H9 (cell line): ENCODE measurements at regions not wholly inside any gene's neighbourhood (a gene's known extent, or its start where the extent isn't known, plus 50 kb on each side); places are given as distances from the start of the nearest gene placed in this dataset.

Experiments
- DNase-seq: peaks from one replicate; pipeline ENCODE4 v3.0.0-alpha.2; 2017
- H2AFZ ChIP-seq: one replicate; pipeline ENCODE4 v1.6.1; 2013; ENCODE audit warnings: mild to moderate bottlenecking, low read length, control low read depth, moderate library complexity
- H2AK5ac ChIP-seq: 2 replicates; pipeline ENCODE4 v1.6.1; 2013; ENCODE audit warnings: low read length, control low read depth, mixed read lengths; ENCODE audit not compliant: insufficient read length
- H2BK120ac ChIP-seq: one replicate; pipeline ENCODE4 v1.6.1; 2013; ENCODE audit warnings: low read depth, mild to moderate bottlenecking, low read length, control low read depth, inconsistent platforms; ENCODE audit not compliant: poor library complexity, severe bottlenecking
- H2BK12ac ChIP-seq: 2 replicates; pipeline ENCODE4 v1.6.1; 2013; ENCODE audit warnings: low read length, control low read depth, mixed read lengths, low read depth; ENCODE audit not compliant: insufficient read length
- H2BK15ac ChIP-seq: 2 replicates; pipeline ENCODE4 v1.6.1; 2013; ENCODE audit warnings: low read depth, low read length, control low read depth
- H2BK20ac ChIP-seq: one replicate; pipeline ENCODE4 v1.6.1; 2013; ENCODE audit warnings: low read depth, mild to moderate bottlenecking, low read length, control low read depth, inconsistent platforms; ENCODE audit not compliant: poor library complexity, severe bottlenecking
- H2BK5ac ChIP-seq: 2 replicates; pipeline ENCODE4 v1.6.1; 2013; ENCODE audit warnings: low read length, control low read depth, mixed read lengths; ENCODE audit not compliant: insufficient read length
- H3K14ac ChIP-seq: 2 replicates; pipeline ENCODE4 v1.6.1; 2013; ENCODE audit warnings: low read length, control low read depth; ENCODE audit not compliant: insufficient read depth
- H3K18ac ChIP-seq: 2 replicates; pipeline ENCODE4 v1.6.1; 2013; ENCODE audit warnings: low read depth, mild to moderate bottlenecking, mixed read lengths, low read length, control low read depth; ENCODE audit not compliant: insufficient read length
- H3K23ac ChIP-seq: 2 replicates; pipeline ENCODE4 v1.6.1; 2013; ENCODE audit warnings: low read length, control low read depth, mixed read lengths, low read depth; ENCODE audit not compliant: insufficient read length
- H3K23me2 ChIP-seq: 2 replicates; pipeline ENCODE4 v1.6.1; 2013; ENCODE audit warnings: low read depth, mild to moderate bottlenecking, mixed read lengths, low read length, control low read depth; ENCODE audit not compliant: insufficient read length, poor library complexity, severe bottlenecking
- H3K27ac ChIP-seq: 2 replicates; pipeline ENCODE4 v1.5.1; 2013; ENCODE audit warnings: low read length, control low read depth, mixed read lengths, low read depth; ENCODE audit not compliant: insufficient read length
- H3K27me3 ChIP-seq: 2 replicates; pipeline ENCODE4 v1.6.1; 2013; ENCODE audit warnings: low read length, control low read depth, inconsistent platforms; ENCODE audit not compliant: insufficient read depth
- H3K4ac ChIP-seq: 2 replicates; pipeline ENCODE4 v1.6.1; 2013; ENCODE audit warnings: low read depth, mild to moderate bottlenecking, control low read depth, inconsistent platforms, low read length, moderate library complexity
- H3K4me1 ChIP-seq: 2 replicates; pipeline ENCODE4 v1.6.1; 2013; ENCODE audit warnings: low read length, control low read depth, inconsistent platforms; ENCODE audit not compliant: insufficient read depth
- H3K4me2 ChIP-seq: 2 replicates; pipeline ENCODE4 v1.6.1; 2013; ENCODE audit warnings: low read length, control low read depth, mixed read lengths; ENCODE audit not compliant: insufficient read length, insufficient read depth
- H3K56ac ChIP-seq: 2 replicates; pipeline ENCODE4 v1.6.1; 2013; ENCODE audit warnings: low read depth, mild to moderate bottlenecking, mixed read lengths, low read length, control low read depth; ENCODE audit not compliant: insufficient read length
- H3K79me1 ChIP-seq: 2 replicates; pipeline ENCODE4 v1.6.1; 2013; ENCODE audit warnings: low read depth, mild to moderate bottlenecking, moderate library complexity, low read length, control low read depth, inconsistent platforms; ENCODE audit not compliant: insufficient read depth, poor library complexity, severe bottlenecking
- H3K79me2 ChIP-seq: 2 replicates; pipeline ENCODE4 v1.6.1; 2013; ENCODE audit warnings: low read length, control low read depth, inconsistent platforms; ENCODE audit not compliant: insufficient read depth
- H3K9ac ChIP-seq: 2 replicates; pipeline ENCODE4 v1.6.1; 2013; ENCODE audit warnings: low read length, control low read depth, mixed read lengths; ENCODE audit not compliant: insufficient read length; ENCODE audit errors: extremely low read depth
- H3K9me3 ChIP-seq: one replicate; pipeline ENCODE4 v1.6.1; 2013; ENCODE audit warnings: low read depth, low read length, inconsistent platforms; ENCODE audit not compliant: control insufficient read depth
- H3T11ph ChIP-seq: one replicate; pipeline ENCODE4 v1.6.1; 2013; ENCODE audit warnings: mild to moderate bottlenecking, low read length, control low read depth, inconsistent platforms
- H4K20me1 ChIP-seq: one replicate; pipeline ENCODE4 v1.6.1; 2013; ENCODE audit not compliant: control insufficient read depth, insufficient read length, insufficient read depth
- H4K5ac ChIP-seq: 2 replicates; pipeline ENCODE4 v1.6.1; 2013; ENCODE audit warnings: low read depth, mild to moderate bottlenecking, mixed read lengths, low read length, control low read depth; ENCODE audit not compliant: insufficient read length
- H4K8ac ChIP-seq: replicated peaks from 2 replicates; pipeline ENCODE4 v1.6.1; 2013; ENCODE audit warnings: low read length, control low read depth, mixed read lengths, low read depth; ENCODE audit not compliant: insufficient read length
- H4K91ac ChIP-seq: 2 replicates; pipeline ENCODE4 v1.6.1; 2013; ENCODE audit warnings: low read depth, mild to moderate bottlenecking, moderate library complexity, mixed read lengths, low read length, control low read depth; ENCODE audit not compliant: insufficient read length
- H3K27ac Mint-ChIP-seq, 3 experiments: 2 replicates in 2 of 3; 3 replicates in 1 of 3; pipeline ENCODE4 v1.8.0; 2020 to 2021; ENCODE audit warnings: mixed read lengths in 3 of 3, mild to moderate bottlenecking in 1 of 3, moderate library complexity in 1 of 3
- H3K27me3 Mint-ChIP-seq: 2 replicates; pipeline ENCODE4 v1.8.0; 2021; ENCODE audit warnings: low read depth, mild to moderate bottlenecking, moderate library complexity, mixed read lengths
- H3K36me3 Mint-ChIP-seq, 3 experiments: 2 replicates in 2 of 3; 3 replicates in 1 of 3; pipeline ENCODE4 v1.8.0; 2020 to 2021; ENCODE audit warnings: low read depth in 3 of 3, mixed read lengths in 3 of 3; ENCODE audit not compliant: insufficient read depth in 1 of 3
- H3K4me1 Mint-ChIP-seq, 2 experiments: 2 replicates each; pipeline ENCODE4 v1.8.0; 2020; ENCODE audit warnings: mixed read lengths in 2 of 2
- H3K4me3 Mint-ChIP-seq, 2 experiments: 2 replicates in 1 of 2; 3 replicates in 1 of 2; pipeline ENCODE4 v1.8.0; 2020 to 2021; ENCODE audit warnings: mild to moderate bottlenecking in 2 of 2, mixed read lengths in 2 of 2, moderate library complexity in 1 of 2
- H3K9me3 Mint-ChIP-seq, 2 experiments: 2 replicates in 1 of 2; 3 replicates in 1 of 2; pipeline ENCODE4 v1.8.0; 2020; ENCODE audit warnings: mild to moderate bottlenecking in 2 of 2, mixed read lengths in 2 of 2, moderate library complexity in 1 of 2
- WGBS: extraction: QIAGEN DNeasy Blood & Tissue Kit; methylation state at CpG from one replicate; pipeline ENCODE4 v1.1.7; 2013; ENCODE audit warnings: missing lambda C conversion rate, low lambda C conversion rate, mixed read lengths; ENCODE audit not compliant: insufficient read length; ENCODE audit errors: extremely low coverage; 5-methylcytosine and 5-hydroxymethylcytosine counted together
- TF ChIP-seq, protein P1 (sequence below): fragments of 200-600 bp; sonication (generic); conservative IDR thresholded peaks from 3 replicates; pipeline ENCODE4 v1.8.0; 2021; ENCODE audit warnings: antibody characterized with exemption, mild to moderate bottlenecking

DNA sequence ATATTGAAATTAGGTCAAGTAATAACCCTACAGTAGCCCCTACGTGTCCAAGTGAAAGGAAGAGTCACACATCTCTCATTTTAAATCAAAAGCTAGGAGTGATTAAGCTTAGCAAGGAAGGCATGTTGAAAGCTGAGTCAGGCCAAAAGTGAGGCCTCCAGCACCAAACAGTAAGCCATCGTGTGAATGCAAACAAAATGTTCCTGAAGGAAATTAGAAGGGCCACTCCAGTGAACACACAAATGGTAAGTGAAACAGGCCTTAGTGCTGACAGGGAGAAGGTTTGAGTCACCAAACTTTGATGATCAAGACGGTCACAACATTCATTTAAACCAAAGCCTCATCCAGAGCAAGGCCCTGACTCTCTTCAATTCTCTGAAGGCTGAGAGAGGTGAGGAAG is 127.2 kb downstream of the SHANK2 start:
- H4K8ac ChIP-seq, result no peak overlapping the region
- H3K9me3 Mint-ChIP-seq, result peaks cover 2 to 4% of the 10 kb centered on the region in 2 experiments; a peak in 2 of 5 replicates
- no peak overlapping the region for H2BK120ac ChIP-seq
- H2BK15ac ChIP-seq, result no peak overlapping the region
- no peak overlapping the region for H3K23ac ChIP-seq
- no peak overlapping the region for H2BK5ac ChIP-seq
- H3K79me2 ChIP-seq, result no peaks in the 10 kb centered on the region
- H3K9ac ChIP-seq, result no peak overlapping the region
- no peaks in the 10 kb centered on the region for H3K23me2 ChIP-seq
- no peak for DNase-seq
- H2BK20ac ChIP-seq, result no peak overlapping the region
- H3K9me3 ChIP-seq, result no peaks in the 10 kb centered on the region
- no peaks in the 10 kb centered on the region for H4K20me1 ChIP-seq
- H3K18ac ChIP-seq, result no peak overlapping the region
- H3K27me3 Mint-ChIP-seq, result peaks cover 2% of the 10 kb centered on the region; the same call in 1 of the 2 replicates
- H2AK5ac ChIP-seq, result no peak overlapping the region
- no peak overlapping the region for H3T11ph ChIP-seq
- no peak overlapping the region for H3K56ac ChIP-seq
- no peaks in the 10 kb centered on the region for H3K27me3 ChIP-seq
- WGBS, result no CpG with 5 or more reads among the region's 3 CpGs
- no peak overlapping the region for H3K14ac ChIP-seq
- TF ChIP-seq, protein P1, sequence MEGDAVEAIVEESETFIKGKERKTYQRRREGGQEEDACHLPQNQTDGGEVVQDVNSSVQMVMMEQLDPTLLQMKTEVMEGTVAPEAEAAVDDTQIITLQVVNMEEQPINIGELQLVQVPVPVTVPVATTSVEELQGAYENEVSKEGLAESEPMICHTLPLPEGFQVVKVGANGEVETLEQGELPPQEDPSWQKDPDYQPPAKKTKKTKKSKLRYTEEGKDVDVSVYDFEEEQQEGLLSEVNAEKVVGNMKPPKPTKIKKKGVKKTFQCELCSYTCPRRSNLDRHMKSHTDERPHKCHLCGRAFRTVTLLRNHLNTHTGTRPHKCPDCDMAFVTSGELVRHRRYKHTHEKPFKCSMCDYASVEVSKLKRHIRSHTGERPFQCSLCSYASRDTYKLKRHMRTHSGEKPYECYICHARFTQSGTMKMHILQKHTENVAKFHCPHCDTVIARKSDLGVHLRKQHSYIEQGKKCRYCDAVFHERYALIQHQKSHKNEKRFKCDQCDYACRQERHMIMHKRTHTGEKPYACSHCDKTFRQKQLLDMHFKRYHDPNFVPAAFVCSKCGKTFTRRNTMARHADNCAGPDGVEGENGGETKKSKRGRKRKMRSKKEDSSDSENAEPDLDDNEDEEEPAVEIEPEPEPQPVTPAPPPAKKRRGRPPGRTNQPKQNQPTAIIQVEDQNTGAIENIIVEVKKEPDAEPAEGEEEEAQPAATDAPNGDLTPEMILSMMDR, result no peak
- H2BK12ac ChIP-seq, result no peak overlapping the region
- H4K91ac ChIP-seq, result no peak overlapping the region
- no peak overlapping the region for H3K27ac ChIP-seq
- H2AFZ ChIP-seq, result no peak overlapping the region
- H3K4me3 Mint-ChIP-seq, result no peak overlapping the region
- no peak overlapping the region for H3K4me2 ChIP-seq
- H3K79me1 ChIP-seq, result no peaks in the 10 kb centered on the region
- no peaks in the 10 kb centered on the region; the same call in 1 of the 2 replicates for H3K4me1 ChIP-seq
- H3K27ac Mint-ChIP-seq, result no peak overlapping the region
- peaks cover 7% of the 10 kb centered on the region in 2 experiments for H3K4me1 Mint-ChIP-seq
- H3K4ac ChIP-seq, result no peak overlapping the region
- H4K5ac ChIP-seq, result no peak overlapping the region
- H3K36me3 Mint-ChIP-seq, result peaks cover 11 to 25% (median 23%) of the 10 kb centered on the region in 3 experiments
